ENCODE measurements at regions not wholly inside any gene's neighbourhood (a gene's known extent, or its start where the extent isn't known, plus 50 kb on each side); places are given as distances from the start of the nearest gene placed in this dataset.

- Histone ChIP-seq H3K4me2 (ENCODE audit: insufficient read depth, insufficient read length, low read length) (no peak overlapping the region), H2BK12ac (ENCODE audit: insufficient read length, low read depth, low read length) (no peak overlapping the region), H2AK5ac (ENCODE audit: insufficient read length, low read length) (no peak overlapping the region), H3K4ac (ENCODE audit: low read depth, low read length) (no peak overlapping the region), H3K18ac (ENCODE audit: insufficient read length, low read depth, low read length) (no peak overlapping the region), H2BK5ac (ENCODE audit: insufficient read length, low read length) (no peak overlapping the region), H3K14ac (ENCODE audit: insufficient read depth, low read length) (no peak overlapping the region), H4K20me1 (ENCODE audit: control insufficient read depth, insufficient read depth, insufficient read length) (no peaks in the 10 kb centered on the region), H4K91ac (ENCODE audit: insufficient read length, low read depth, low read length) (no peak overlapping the region), H2AFZ (ENCODE audit: low read length) (no peak overlapping the region), H2BK15ac (ENCODE audit: low read depth, low read length) (no peak overlapping the region), H2BK120ac (ENCODE audit: low read depth, low read length, poor library complexity, severe bottlenecking) (no peak overlapping the region), H3K23me2 (ENCODE audit: insufficient read length, low read depth, low read length, poor library complexity, severe bottlenecking) (no peaks in the 10 kb centered on the region), H3K23ac (ENCODE audit: insufficient read length, low read depth, low read length) (no peak overlapping the region), H4K5ac (ENCODE audit: insufficient read length, low read depth, low read length) (no peak overlapping the region), H2BK20ac (ENCODE audit: low read depth, low read length, poor library complexity, severe bottlenecking) (no peak overlapping the region), H3K9ac (ENCODE audit: extremely low read depth, insufficient read length, low read length) (no peak overlapping the region), H3K79me1 (ENCODE audit: insufficient read depth, low read depth, low read length, poor library complexity, severe bottlenecking) (no peaks in the 10 kb centered on the region), H3K9me3 (ENCODE audit: control insufficient read depth, low read depth, low read length) (no peaks in the 10 kb centered on the region), H3K79me2 (ENCODE audit: insufficient read depth, low read length) (no peaks in the 10 kb centered on the region), H3T11ph (ENCODE audit: low read length) (no peak overlapping the region), H4K8ac (replicated peaks; ENCODE audit: insufficient read length, low read depth, low read length) (no peak overlapping the region), H3K56ac (ENCODE audit: insufficient read length, low read depth, low read length) (no peak overlapping the region), H3K27me3 (ENCODE audit: insufficient read depth, low read length) (peaks cover 19% of the 10 kb centered on the region; the same call in 1 of the 2 replicates), H3K27ac (ENCODE audit: insufficient read length, low read depth, low read length) (no peak overlapping the region), H3K4me1 (ENCODE audit: insufficient read depth, low read length) (peaks cover 8% of the 10 kb centered on the region; the same call in 1 of the 2 replicates)
- Mint-ChIP-seq H3K27me3 (ENCODE audit: low read depth) (peaks cover 62% of the 10 kb centered on the region), H3K36me3 (ENCODE audit: insufficient read depth in 1 of 3, low read depth in 3 of 3) (peaks cover 0 to 7% (median 0%) of the 10 kb centered on the region in 3 experiments; a peak in 1 of 7 replicates), H3K27ac (no peak overlapping the region), H3K9me3 (peaks cover 4 to 7% of the 10 kb centered on the region in 2 experiments; a peak in 3 of 5 replicates), H3K4me1 (peaks cover 19 to 21% of the 10 kb centered on the region in 2 experiments), H3K4me3 (no peak overlapping the region)
- no peak for DNase-seq
- TF ChIP-seq, protein P1, sequence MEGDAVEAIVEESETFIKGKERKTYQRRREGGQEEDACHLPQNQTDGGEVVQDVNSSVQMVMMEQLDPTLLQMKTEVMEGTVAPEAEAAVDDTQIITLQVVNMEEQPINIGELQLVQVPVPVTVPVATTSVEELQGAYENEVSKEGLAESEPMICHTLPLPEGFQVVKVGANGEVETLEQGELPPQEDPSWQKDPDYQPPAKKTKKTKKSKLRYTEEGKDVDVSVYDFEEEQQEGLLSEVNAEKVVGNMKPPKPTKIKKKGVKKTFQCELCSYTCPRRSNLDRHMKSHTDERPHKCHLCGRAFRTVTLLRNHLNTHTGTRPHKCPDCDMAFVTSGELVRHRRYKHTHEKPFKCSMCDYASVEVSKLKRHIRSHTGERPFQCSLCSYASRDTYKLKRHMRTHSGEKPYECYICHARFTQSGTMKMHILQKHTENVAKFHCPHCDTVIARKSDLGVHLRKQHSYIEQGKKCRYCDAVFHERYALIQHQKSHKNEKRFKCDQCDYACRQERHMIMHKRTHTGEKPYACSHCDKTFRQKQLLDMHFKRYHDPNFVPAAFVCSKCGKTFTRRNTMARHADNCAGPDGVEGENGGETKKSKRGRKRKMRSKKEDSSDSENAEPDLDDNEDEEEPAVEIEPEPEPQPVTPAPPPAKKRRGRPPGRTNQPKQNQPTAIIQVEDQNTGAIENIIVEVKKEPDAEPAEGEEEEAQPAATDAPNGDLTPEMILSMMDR (conservative IDR thresholded peaks at IDR 0.05): no peak
- WGBS (ENCODE audit: extremely low coverage, insufficient read length, low lambda C conversion rate): no CpG with 5 or more reads among the region's 2 CpGs
These were observed 76.6 kb downstream of the YIPF5 start for GRCh38 chr5:144093868-144094267.
